Nucleus accumbens (tissue), 56 donors: ENCODE measurements at regions not wholly inside any gene's neighbourhood (a gene's known extent, or its start where the extent isn't known, plus 50 kb on each side); places are given as distances from the start of the nearest gene placed in this dataset.
"Not testable (repeated sequence)": the region's sequence is repeated elsewhere in the genome, so short reads cannot be mapped to it uniquely, and the experiment has no call there.

Experiments
- DNase-seq, 56 donors: peaks; one replicate each; lab custom pipeline; 2025; lab: John Stamatoyannopoulos, UW

- DNase-seq: no peak
Measured at GRCh38 chr2:11949732-11950523, 203.5 kb downstream of the LPIN1 start.

GRCh38 chr2:11950896-11951295 lies 204.5 kb downstream of the LPIN1 start:
- DNase-seq: no peak

GRCh38 chr2:11951492-11951891 lies 205.1 kb downstream of the LPIN1 start:
- not testable (repeated sequence) for DNase-seq

GRCh38 chr2:11953258-11953657 lies 206.8 kb downstream of the LPIN1 start:
- no peak for DNase-seq

- DNase-seq: no peak
Measured at GRCh38 chr2:11955314-11955713, 208.9 kb downstream of the LPIN1 start.

- DNase-seq: peak in 1 of 56 donors; percentile 3
Measured at GRCh38 chr2:11955884-11956291, 209.5 kb downstream of the LPIN1 start.

- DNase-seq: no peak
Measured at GRCh38 chr2:11962707-11963328, 216.4 kb downstream of the LPIN1 start.

GRCh38 chr2:11963966-11964365 lies 217.5 kb downstream of the LPIN1 start:
- DNase-seq: no peak

- DNase-seq: no peak
Measured at GRCh38 chr2:11967946-11968465, 221.6 kb downstream of the LPIN1 start.

GRCh38 chr2:11968521-11968920 lies 222.1 kb downstream of the LPIN1 start:
- no peak for DNase-seq

GRCh38 chr2:11969774-11970173 lies 223.3 kb downstream of the LPIN1 start:
- DNase-seq: no peak

- DNase-seq: no peak
Measured at GRCh38 chr2:11974573-11974972, 228.1 kb downstream of the LPIN1 start.

- no peak for DNase-seq
Measured at GRCh38 chr2:11975373-11975772, 228.9 kb downstream of the LPIN1 start.

GRCh38 chr2:11976073-11976472 lies 229.6 kb downstream of the LPIN1 start:
- DNase-seq: no peak

- no peak for DNase-seq
Measured at GRCh38 chr2:11977766-11978524, 231.5 kb downstream of the LPIN1 start.

GRCh38 chr2:11980809-11981208 lies 234.4 kb downstream of the LPIN1 start:
- no peak for DNase-seq

GRCh38 chr2:11983401-11983800 lies 237.0 kb downstream of the LPIN1 start:
- no peak for DNase-seq

GRCh38 chr2:11983870-11984269 lies 237.4 kb downstream of the LPIN1 start:
- DNase-seq: no peak

- DNase-seq: no peak
Measured at GRCh38 chr2:11984316-11985158, 238.1 kb downstream of the LPIN1 start.
